T47D (cell line): ENCODE measurements at regions not wholly inside any gene's neighbourhood (a gene's known extent, or its start where the extent isn't known, plus 50 kb on each side); places are given as distances from the start of the nearest gene placed in this dataset.

Experiments
- DNase-seq, 2 experiments: peaks; one replicate each; pipeline versions ENCODE4 v3.0.0 to v3.0.0-alpha.2; 2011 to 2012; ENCODE audit warnings: low read depth in 1 of 2, low spot score in 1 of 2
- JUND ChIP-seq: IDR thresholded peaks from 2 replicates; pipeline ENCODE4 v1.6.1; 2012; ENCODE audit warnings: low read depth
- in situ Hi-C: cut with HindIII; loops from 2 replicates; pipeline ENCODE4 v1.10.0; 2016; ENCODE audit warnings: low sequenced_read_pairs, low pct_unique_long_range_greater_than_20kb

- in situ Hi-C loops: no loop called here
- peak; percentile 20 to 34 for DNase-seq
- TF ChIP-seq JUND: no peak
These were observed 245.0 kb downstream of the KLF13 start for GRCh38 chr15:31571676-31572075.

GRCh38 chr15:31573759-31574158 is 247.1 kb downstream of the KLF13 start:
- no peak for TF ChIP-seq JUND
- in situ Hi-C loops: no loop called here
- no peak for DNase-seq

- no peak for DNase-seq
- in situ Hi-C loops: no loop called here
- TF ChIP-seq JUND: no peak
These were observed 248.1 kb downstream of the KLF13 start for GRCh38 chr15:31574766-31575165.

GRCh38 chr15:31577108-31577507 is 250.5 kb downstream of the KLF13 start:
- TF ChIP-seq JUND: no peak
- in situ Hi-C loops: no loop called here
- DNase-seq: no peak

- TF ChIP-seq JUND: no peak
- in situ Hi-C loops: no loop called here
- DNase-seq: no peak
These were observed 252.6 kb downstream of the KLF13 start for GRCh38 chr15:31579282-31579681.

GRCh38 chr15:31579976-31580375 is 253.3 kb downstream of the KLF13 start:
- TF ChIP-seq JUND: no peak

GRCh38 chr15:31584195-31584594 is 257.6 kb downstream of the KLF13 start:
- DNase-seq: no peak
- in situ Hi-C loops: no loop called here
- TF ChIP-seq JUND: no peak

More at GRCh38 chr15:31579976-31580375, 253.3 kb downstream of the KLF13 start:
- in situ Hi-C loops: no loop called here
- no peak for DNase-seq

- no peak for DNase-seq
- no peak for TF ChIP-seq JUND
- in situ Hi-C loops: no loop called here
These were observed 258.6 kb downstream of the KLF13 start for GRCh38 chr15:31585240-31585639.

- no peak for TF ChIP-seq JUND
- no peak for DNase-seq
- in situ Hi-C loops: no loop called here
These were observed 260.2 kb downstream of the KLF13 start for GRCh38 chr15:31586841-31587240.

GRCh38 chr15:31587583-31587982 is 260.9 kb downstream of the KLF13 start:
- in situ Hi-C loops: no loop called here
- TF ChIP-seq JUND: no peak
- DNase-seq: no peak

GRCh38 chr15:31590609-31591008 is 264.0 kb downstream of the KLF13 start:
- no peak for DNase-seq
- no peak for TF ChIP-seq JUND
- in situ Hi-C loops: no loop called here

- in situ Hi-C loops: no loop called here
- TF ChIP-seq JUND: no peak
- DNase-seq: no peak
These were observed 265.3 kb downstream of the KLF13 start for GRCh38 chr15:31591908-31592307.

- in situ Hi-C loops: no loop called here
- TF ChIP-seq JUND: no peak
These were observed 270.8 kb downstream of the KLF13 start for GRCh38 chr15:31597466-31597865.

GRCh38 chr15:31598620-31599019 is 272.0 kb downstream of the KLF13 start:
- TF ChIP-seq JUND: no peak
- DNase-seq: peak in 1 of 2 experiments; percentile 32
- in situ Hi-C loops: no loop called here

More at GRCh38 chr15:31597466-31597865, 270.8 kb downstream of the KLF13 start:
- DNase-seq: no peak
